NCI-H2107 (cell line): ENCODE measurements at regions not wholly inside any gene's neighbourhood (a gene's known extent, or its start where the extent isn't known, plus 50 kb on each side); places are given as distances from the start of the nearest gene placed in this dataset.
"Not testable (repeated sequence)": the region's sequence is repeated elsewhere in the genome, so short reads cannot be mapped to it uniquely, and the experiment has no call there.

Source experiments
- DNase-seq: peaks from one replicate; lab custom pipeline; 2025; lab: John Stamatoyannopoulos, UW

DNA sequence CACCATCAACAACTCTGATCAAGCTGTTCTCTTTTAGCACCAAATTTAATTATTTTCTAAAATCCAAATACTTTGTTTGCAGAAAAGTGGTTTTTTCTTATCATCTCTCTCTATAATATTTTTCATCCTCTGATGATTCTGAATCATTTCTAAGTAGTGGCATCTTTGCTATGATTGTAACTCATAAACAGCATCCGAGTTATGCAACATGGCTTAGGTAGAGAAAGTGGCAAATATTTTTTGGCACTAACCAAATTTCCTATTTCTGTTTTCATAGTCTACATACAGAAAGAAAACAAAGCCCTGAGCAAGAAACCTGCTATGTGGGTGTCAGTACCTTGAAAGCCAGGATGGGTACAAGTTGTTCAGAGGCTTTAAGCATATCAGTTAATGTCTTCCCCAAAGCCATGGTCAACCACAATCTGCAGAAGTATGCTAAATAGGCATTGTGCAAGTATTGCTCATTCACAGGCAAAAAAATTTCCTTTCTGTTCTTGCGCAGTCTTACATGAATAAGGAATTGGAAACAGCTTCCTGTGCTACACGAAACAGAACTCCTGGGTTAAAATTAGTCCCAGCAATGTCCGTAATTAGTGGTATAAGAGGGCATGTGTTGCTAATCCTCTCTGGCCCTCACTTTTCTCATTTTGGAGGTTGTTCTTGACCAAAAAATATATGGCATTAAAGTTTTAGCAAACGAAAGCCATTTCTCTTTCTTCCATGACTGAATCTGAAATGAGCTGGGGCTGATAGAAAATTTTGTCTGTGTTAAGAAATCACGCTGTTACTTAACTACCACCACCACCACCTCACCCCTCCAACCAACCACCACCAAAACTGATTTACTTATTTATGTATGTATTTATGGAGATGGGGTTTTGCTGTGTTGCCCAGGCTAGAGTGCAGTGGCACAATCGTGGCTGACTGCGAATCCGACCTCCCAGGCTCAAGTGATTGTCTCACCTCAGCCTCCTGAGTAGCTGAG lies 325.6 kb upstream of the MAGI2 start:
- DNase-seq = no peak

DNA sequence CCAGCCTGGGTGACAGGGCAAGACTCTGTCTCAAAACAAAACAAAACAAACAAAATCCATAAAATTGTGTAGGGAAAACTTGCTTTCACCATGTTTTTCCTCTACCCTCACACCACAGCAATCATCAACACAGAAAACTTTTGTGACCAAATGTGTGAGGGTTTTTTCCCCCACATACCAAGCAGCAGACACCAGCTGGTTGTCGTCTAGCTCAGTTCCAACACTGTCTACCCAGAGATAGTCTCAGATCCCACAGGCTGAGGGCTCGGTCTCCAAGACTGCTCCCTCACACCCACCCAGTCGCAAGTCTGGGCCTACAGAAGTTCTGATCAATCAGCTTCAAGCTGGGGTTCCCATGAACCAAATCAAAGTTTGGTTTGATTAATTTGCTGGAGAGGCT lies 322.4 kb upstream of the MAGI2 start:
- no peak for DNase-seq

DNA sequence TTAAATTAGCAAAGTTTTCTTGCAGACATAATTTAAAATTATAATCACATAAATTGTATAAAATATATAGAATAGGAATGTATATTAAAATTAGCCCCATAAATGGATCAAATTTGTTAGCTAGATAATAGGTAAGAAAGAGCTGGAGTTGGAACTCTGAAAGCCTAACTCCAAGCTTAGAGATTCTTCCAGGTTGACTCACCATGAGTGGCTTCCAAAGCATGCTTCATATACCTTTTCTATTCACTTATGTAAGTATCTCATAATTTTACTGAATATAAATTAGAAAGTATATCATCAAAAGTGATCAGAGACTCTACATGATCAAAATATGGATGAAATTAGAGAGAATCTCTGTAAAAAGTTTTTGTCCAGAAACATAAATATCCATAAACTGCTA lies 320.7 kb upstream of the MAGI2 start:
- DNase-seq = no peak

DNA sequence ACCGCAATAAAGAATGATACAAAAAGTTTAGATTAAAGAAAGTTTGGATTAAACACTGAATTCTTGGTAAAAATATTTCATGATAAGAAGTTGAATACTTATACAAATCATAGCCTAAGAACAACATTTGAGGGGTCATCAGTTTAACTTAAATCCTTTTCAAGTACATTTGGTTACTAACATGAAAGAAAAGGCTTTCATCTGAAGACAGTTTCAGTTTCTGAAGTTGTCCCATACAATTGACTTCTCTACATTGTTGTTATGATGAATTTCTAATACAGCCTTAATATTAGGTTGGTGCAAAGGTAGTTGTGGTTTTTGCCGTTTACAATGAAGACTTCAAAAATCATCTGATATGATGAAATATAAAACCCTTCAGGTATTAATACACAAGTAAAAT lies 317.5 kb upstream of the MAGI2 start:
- DNase-seq = no peak

DNA sequence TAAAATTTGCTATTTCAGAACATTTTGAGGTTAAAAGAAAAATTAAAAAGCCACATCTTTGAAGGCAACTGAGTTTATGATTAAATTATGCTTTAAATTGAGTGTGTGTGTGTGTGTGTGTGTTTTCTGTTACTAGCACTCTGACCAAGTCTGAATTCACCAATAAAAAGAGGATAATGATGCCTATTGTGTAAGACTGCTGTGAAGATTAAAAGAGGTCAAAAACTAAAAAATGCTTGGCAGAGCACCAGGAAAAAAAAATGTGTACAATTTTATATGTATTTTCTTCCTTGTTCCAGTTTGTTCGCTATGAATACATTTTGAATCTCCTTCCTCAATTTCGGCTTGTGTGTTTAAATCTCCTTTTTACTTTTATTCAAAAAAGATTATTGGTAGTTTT lies 316.6 kb upstream of the MAGI2 start:
- no peak for DNase-seq

DNA sequence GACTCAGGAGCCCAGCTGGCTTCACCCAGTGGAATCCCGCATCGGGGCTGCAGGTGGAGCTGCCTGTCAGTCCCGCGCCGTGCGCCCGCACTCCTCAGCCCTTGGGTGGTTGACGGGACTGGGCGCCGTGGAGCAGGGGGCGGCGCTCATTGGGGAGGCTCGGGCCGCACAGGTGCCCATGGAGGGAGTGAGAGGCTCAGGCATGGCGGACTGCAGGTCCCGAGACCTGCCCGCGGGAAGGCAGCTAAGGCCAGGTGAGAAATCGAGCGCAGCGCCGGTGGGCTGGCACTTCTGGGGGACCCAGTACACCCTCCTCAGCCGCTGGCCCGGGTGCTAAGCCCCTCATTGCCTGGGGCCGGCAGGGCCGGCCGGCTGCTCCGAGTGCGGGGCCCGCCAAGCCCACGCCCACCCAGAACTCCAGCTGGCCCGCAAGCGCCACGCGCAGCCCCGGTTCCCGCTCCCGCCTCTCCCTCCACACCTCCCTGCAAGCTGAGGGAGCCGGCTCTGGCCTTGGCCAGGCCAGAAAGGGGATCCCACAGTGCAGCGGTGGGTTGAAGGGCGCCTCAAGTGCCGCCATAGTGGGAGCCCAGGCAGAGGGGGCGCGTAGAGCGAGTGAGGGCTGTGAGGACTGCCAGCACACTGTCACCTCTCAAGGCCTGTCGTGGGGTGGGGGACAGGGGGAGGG lies 314.6 kb upstream of the MAGI2 start:
- DNase-seq = not testable (repeated sequence)

DNA sequence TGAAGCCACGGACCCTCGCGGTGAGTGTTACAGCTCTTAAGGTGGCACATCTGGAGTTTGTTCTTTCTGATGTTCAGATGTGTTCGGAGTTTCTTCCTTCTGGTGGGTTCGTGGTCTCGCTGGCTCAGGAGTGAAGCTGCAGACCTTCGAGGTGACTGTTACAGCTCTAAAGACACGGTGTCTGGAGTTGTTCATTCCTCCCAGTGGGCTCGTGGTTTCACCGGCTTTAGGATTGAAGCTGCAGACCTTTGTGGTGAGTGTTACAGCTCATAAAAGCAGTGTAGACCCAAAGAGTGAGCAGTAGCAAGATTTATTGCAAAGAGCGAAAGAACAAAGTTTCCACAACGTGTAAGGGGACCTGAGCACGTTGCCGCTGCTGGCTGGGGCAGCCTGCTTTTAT lies 313.7 kb upstream of the MAGI2 start:
- DNase-seq = not testable (repeated sequence)

DNA sequence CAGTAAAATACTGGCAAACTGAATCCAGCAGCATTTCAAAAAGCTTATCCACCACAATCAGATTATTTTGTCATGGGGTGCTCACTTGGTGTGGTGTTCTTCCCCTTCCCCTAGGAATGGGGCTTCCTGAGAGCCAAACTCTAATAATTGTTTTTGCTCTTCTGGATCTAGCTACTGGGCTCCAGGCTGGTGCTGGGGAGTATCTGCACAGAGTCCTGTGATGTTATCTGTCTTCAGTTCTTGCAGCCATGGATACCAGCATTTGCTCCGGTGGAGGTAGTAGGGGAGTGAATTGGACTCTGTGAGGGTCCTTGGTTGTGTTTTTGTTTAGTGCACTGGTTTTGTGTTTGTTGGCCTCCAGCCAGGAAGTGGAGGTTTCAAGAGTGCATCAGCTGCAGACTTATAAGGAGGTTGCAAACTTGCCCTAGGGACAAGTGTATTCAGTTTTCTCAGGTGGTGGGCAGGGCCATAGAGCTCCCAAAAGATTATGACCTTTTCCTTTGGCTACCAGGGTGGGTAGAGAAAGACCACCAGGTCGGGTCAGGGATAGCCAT lies 308.5 kb upstream of the MAGI2 start:
- no peak for DNase-seq

DNA sequence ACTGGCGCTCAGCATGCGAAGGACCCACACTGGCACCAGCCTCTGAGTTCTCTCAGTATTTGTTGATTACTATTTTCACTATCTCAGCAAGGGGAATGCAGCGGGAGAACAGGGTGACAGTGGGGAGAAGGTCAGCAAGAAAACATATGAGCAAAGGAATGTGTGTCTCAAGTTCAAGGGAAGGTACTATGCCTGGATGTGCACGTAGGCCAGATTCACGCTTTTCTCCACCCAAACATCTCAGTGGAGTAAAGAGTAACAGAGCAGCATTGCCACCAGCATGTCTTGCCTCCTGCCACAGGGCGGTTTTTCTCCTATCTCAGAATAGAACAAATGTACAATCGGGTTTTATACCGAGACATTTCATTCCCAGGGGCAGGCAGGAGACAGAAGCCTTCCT lies 297.5 kb upstream of the MAGI2 start:
- DNase-seq = not testable (repeated sequence)

DNA sequence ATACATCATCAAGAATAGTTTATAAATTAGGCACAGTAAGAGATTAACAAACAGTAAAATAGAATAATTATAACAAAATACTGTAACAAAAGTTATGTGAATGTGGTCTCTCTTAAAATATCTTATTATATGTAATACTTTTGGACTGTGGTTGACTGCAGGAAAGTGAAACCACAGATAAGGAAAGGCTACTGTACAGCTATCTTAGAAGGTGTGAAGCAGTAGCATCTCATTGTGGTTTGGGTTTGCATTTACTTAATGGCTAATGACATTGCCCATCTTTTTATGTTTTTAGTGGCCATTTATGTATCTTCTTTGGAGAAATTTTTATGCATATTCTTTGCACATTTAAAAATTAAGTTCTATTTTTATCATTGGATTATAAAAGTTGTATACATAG lies 296.4 kb upstream of the MAGI2 start:
- no peak for DNase-seq

DNA sequence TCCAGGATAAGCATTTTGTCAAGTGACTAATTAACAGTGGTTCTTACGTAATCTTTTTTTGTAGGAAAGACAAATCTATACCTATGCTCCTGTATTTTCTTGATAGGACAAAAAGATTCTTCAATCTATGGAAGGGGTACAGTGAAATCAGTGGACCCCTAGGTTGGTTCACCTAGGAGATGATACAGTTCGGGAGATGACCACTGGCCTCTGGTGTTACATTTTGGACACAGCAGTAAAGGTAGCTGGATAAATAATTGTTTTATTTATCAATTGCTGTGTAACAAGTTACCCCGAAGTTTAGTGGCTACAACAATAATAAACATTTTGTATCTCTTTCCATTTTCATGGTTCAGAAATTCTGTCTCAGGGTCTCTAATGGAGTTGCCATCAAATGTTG lies 288.2 kb upstream of the MAGI2 start:
- no peak for DNase-seq

DNA sequence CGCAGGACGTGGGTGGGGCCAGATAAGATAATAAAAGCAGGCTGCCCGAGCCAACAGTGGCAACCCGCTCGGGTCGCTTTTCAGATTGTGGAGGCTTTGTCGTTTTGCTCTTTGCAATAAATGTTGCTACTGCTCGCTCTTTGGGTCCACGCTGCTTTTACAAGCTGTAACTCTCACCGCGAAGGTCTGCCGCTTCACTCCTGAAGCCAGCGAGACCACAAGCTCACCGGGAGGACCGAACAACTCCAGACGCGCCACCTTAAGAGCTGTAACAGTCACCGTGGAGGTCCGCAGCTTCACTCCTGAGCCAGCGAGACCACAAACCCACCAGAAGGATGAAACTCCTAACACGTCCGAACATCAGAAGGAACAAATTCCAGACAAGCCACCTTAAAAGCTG lies 286.6 kb upstream of the MAGI2 start:
- DNase-seq = no peak

DNA sequence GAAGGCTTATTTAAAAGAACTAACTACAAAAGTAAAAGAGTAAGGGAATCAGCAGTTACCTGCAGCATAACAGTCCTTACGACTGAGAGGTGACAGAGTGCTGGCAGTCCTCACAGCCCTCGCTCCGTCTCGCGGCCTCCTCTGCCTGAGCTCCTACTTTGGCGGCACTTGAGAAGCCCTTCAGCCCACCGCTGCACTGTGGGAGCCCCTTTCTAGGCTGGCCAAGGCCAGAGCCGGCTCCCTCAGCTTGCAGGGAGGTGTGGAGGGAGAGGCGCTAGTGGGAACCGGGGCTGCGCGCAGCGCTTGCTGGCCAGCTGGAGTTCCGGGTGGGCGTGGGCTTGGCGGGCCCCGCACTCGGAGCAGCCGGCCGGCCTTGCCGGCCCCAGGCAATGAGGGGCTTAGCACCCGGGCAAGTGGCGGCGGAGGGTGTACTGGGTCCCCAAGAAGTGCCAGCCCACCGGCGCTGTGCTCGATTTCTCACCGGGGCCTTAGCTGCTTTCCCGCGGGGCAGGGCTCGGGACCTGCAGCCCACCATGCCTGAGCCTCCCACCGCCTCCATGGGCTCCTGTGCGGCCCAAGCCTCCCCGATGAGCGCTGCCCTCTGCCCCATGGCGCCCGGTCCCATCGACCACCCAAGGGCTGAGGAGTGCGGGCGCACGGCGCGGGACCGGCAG lies 285.7 kb upstream of the MAGI2 start:
- not testable (repeated sequence) for DNase-seq

DNA sequence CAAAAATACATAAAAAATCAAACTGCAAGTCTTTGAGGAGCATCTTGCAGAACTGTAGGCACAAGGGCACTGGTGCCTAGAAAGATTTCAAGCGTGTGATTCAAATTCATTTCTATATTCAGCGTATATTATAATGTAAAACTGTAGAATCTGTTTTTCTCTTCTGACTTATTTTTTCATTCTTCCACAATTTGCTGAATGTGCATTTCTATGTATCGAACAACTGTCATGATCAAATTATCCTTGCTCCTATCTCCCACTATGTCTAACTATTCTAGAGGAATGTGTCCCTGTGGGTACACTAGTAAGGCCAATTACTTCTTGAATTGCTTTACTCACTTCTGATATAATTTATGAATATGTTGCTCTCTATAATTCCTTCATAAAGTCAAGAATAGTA lies 283.0 kb upstream of the MAGI2 start:
- no peak for DNase-seq

DNA sequence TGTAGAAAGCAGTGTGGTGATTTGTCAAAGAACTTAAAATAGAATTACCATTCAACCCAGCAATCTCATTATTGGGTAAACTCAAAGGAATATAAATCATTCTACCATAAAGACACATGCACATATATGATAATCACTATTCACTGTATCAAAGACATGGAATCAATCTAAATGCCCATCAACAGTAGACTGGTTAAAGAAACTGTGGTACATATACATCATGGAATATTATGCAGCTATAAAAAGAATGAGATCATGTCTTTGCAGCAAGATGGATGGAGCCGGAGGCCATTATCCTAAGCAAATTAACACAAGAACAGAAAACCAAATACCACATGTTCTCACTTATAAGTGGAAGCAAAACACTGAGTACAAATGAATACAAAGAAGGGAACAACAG lies 281.5 kb upstream of the MAGI2 start:
- no peak for DNase-seq

DNA sequence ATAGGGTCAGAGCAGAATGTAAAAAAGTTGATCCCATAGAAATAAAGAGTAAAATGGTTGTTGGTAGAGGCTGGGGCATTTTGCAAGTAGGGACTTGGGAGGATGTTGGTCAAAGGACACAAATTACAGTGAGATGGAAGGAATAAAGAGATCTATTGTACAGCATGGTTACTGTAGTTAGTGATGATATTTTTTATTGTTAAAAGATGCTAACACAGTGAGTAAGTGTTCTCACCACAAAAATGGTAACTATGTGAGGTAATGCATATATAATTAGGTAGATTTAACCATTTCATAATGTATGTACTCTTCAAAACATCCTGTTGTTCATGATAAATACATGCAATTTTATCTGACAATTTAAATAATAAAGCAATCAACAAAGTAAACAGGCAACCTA lies 280.7 kb upstream of the MAGI2 start:
- DNase-seq = no peak

DNA sequence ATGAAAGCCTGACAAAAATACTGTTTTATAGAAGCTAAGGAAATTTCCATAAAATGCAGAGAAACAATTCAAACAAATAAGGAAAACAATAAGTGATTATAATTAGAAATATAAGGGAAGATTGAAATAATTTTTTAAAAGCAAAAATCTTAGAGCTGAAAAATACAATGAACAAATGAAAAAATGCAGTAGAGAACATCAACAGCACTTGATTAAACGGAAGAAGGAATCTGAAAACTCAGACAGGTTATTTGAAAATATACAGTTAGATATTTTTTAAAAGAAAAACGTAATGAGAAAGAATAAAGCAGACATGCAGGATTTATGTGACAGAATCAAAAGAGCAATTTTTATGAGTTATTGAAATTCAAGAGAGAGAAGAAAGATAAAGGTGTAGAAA lies 279.1 kb upstream of the MAGI2 start:
- no peak for DNase-seq

DNA sequence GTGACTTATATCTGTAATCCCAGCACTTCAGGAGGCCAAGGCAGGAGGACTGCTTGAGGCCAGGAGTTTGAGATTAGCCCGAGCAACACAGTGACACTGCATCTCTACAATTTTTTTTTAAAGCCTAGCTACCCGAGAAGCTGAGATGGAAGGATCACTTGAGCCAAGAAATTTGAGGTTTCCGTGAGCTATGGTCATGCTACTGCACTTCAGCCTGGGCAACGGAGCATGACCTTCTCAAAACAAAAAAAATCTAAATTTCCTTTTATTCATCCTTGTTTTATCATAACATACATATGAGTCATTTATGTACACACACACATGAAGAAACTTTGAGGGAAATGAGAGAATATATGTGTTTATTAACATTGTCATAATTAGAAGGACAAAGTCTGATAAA lies 277.5 kb upstream of the MAGI2 start:
- no peak for DNase-seq

DNA sequence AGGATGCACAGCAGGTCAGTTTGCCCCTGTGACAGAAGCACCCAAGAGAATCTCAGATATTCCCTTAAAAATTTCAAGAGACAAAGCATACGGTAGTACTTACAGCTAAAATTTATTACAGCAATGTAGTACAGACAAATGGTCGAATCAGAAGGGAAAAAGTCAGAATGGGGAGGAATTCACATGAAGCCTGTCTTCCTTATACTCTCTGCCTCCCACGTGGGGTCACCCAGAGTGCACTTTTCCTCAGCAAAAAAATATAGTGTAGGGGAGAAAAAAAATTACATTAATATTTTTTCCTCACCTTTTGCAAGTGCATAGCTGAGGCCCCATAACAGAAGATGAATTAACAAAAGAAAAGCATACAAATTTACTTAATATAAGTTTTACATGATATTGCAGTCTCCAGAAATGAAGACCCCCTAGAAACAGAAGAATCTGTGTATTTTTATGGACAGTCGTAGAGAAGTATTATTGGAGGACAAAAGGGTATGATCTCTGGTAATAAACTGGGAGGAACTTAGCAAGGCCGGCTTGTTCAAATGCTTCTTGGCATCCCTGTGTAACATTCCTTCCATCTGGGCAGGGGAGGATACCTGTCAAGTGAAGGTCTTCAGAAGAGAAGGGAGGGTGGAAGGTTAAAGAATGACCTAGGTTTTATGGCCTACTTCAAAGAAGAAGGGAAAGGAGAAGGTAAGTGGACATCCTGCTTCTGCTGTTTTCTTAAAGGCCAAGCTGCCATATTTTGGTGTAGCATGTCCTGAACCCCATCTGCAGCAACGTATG lies 270.6 kb upstream of the MAGI2 start:
- DNase-seq = no peak

DNA sequence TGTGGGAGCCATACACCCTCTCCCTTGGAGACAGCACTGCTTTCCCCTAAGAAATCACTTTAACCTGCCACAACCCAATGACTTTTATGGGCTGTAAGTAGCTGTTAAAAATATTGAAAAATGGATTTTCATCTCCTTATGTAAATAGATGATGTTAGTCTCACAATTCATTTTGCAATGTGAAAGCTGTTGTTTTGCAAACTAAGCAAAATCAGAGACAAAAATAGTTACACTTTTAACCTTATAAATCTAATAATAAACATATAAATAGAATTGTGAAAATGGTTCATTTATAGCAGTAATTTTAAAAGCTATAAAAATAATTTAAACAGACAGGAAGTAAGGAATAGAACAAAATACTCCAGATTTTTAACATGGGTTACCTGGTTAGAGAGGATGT lies 268.8 kb upstream of the MAGI2 start:
- DNase-seq = no peak

DNA sequence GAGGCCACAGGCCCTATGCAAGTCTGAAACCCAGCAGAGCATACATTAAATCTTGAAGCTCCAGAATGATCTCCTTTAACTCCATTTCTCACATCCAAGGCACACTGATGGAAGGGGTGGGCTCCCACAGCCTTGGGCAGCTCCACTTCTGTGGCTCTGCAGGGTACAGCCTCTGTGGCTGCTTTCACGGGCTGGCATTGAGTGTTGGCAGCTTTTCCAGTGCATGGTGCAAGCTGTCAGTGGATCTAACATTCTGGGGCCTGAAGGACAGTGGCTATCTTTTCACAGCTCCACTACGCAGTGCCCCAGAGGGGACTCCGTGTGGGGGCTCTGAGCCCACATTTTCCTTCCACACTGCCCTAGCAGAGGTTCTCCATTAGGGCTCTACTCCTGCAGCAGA lies 265.7 kb upstream of the MAGI2 start:
- DNase-seq = no peak

DNA sequence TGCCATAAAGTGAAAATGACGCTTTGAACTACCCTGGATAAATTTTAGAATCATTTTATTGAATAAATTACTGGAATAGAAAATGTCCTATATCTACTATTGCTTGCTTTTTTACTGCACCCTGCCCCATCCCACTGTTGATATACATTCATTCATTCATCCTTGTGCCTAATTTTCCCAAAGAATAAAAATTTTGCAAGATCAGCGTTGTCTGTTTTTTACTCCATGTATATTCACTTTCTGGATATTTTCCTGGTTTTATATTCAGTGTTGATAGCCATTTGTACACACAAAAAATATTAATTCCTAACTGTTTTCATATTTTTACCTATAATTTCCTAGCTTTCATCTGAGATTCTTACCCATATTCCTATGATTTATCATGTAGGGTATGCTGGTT lies 262.9 kb upstream of the MAGI2 start:
- DNase-seq = no peak
